Sigmoid colon (tissue), 4 donors: ENCODE measurements at regions not wholly inside any gene's neighbourhood (a gene's known extent, or its start where the extent isn't known, plus 50 kb on each side); places are given as distances from the start of the nearest gene placed in this dataset.
"Not testable (repeated sequence)": the region's sequence is repeated elsewhere in the genome, so short reads cannot be mapped to it uniquely, and the experiment has no call there.

Source experiments
- EP300 ChIP-seq, 4 donors: sonication (generic); formaldehyde crosslinking; IDR thresholded peaks; one replicate each; pipeline ENCODE4 v1.6.1; 2017; ENCODE audit warnings: antibody characterized with exemption in 4 of 4
- POLR2A ChIP-seq, 2 donors: fragments of 450-650 bp; IDR thresholded peaks; one replicate each; pipeline ENCODE4 v1.6.1; 2016; ENCODE audit warnings: antibody characterized with exemption in 2 of 2, mild to moderate bottlenecking in 2 of 2, moderate library complexity in 2 of 2
- POLR2AphosphoS5 ChIP-seq, 4 donors: sonication (generic); formaldehyde crosslinking; IDR thresholded peaks; one replicate each; pipeline ENCODE4 v1.6.1; 2017; ENCODE audit warnings: antibody characterized with exemption in 4 of 4
- TF ChIP-seq, protein P1 (sequence below), 4 experiments: fragments of 450-650 bp in 3 of 4; fragments of 200-600 bp in 1 of 4; IDR thresholded peaks; one replicate each; pipeline ENCODE4 v1.5.1; 2016 to 2019; ENCODE audit warnings: antibody characterized with exemption in 4 of 4, mild to moderate bottlenecking in 3 of 4, moderate library complexity in 2 of 4

DNA sequence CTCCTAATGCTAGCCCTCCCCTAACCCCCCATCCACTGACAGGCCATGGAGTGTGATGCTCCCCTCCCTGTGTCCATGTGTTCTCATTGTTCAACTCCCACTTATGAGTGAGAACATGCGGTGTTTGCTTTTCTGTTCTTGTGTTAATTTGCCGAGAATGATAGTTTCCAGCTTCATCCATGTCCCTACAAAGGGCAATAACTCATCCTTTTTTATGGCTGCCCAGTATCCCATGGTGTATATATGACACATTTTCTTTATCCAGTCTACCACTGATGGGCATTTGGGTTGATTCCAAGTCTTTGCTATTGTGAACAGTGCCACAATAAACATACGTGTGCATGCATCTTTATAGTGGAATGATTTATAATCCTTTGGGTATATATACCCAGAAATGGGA lies 779.0 kb downstream of the PCDH7 start:
- TF ChIP-seq, protein P1, sequence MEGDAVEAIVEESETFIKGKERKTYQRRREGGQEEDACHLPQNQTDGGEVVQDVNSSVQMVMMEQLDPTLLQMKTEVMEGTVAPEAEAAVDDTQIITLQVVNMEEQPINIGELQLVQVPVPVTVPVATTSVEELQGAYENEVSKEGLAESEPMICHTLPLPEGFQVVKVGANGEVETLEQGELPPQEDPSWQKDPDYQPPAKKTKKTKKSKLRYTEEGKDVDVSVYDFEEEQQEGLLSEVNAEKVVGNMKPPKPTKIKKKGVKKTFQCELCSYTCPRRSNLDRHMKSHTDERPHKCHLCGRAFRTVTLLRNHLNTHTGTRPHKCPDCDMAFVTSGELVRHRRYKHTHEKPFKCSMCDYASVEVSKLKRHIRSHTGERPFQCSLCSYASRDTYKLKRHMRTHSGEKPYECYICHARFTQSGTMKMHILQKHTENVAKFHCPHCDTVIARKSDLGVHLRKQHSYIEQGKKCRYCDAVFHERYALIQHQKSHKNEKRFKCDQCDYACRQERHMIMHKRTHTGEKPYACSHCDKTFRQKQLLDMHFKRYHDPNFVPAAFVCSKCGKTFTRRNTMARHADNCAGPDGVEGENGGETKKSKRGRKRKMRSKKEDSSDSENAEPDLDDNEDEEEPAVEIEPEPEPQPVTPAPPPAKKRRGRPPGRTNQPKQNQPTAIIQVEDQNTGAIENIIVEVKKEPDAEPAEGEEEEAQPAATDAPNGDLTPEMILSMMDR (IDR thresholded peaks at IDR 0.05): not testable (repeated sequence)
- not testable (repeated sequence) for TF ChIP-seq POLR2A, EP300, POLR2AphosphoS5 (IDR thresholded peaks at IDR 0.05)
